Caki2 (cell line): ENCODE measurements at regions not wholly inside any gene's neighbourhood (a gene's known extent, or its start where the extent isn't known, plus 50 kb on each side); places are given as distances from the start of the nearest gene placed in this dataset.
A peak's percentile ranks its signal among the peaks of the same experiment; 100 is the strongest.

ENCODE experiments used
- DNase-seq: peaks from one replicate; pipeline ENCODE4 v3.0.0-alpha.2; 2015; ENCODE audit warnings: low read depth
- in situ Hi-C: cut with HindIII; loops from 2 replicates; pipeline ENCODE4 v1.10.0; 2016; ENCODE audit warnings: low sequenced_read_pairs, low pct_unique_long_range_greater_than_20kb, mixed read lengths

DNA sequence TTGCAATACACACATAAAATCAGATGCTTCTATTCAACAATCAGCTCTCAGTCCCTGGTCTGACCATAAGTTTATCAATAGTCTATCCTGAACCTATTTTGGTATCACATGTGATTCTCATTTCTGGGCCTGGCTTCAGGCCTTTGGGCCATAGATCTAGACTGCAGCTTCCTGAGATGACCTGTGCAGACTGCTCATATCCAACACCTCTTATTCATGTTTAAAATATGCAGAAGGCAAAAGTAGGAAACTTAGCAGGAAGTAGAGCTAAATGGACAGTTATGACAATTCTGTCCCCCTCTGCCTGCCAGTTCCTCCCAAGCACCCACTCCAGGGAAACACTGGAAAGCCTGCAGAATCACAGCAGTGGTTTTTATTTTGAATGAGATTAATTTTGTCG lies 53.3 kb downstream of the C7orf25 start:
- DNase-seq: no peak
- in situ Hi-C loops: no loop called here

DNA sequence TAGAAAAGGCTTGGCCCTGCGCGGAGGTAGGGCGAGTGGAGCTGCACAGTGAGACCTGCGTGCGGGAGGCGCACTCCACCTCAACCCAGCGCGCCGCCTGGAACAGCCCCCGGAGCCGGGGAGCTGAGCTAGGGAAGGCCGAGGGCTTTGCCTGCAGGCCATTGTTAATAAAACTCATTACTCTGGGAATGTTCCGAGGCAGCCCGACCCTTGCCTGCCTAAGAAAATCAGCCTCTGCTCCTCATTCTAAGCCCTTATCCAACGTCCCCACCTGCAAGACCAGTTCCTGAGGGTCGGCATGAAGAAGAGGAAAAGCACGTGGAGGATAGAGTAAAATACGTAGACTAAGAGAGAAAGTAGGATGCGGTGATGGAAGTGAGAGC lies 55.3 kb downstream of the C7orf25 start:
- in situ Hi-C loops: no loop called here
- no peak for DNase-seq

DNA sequence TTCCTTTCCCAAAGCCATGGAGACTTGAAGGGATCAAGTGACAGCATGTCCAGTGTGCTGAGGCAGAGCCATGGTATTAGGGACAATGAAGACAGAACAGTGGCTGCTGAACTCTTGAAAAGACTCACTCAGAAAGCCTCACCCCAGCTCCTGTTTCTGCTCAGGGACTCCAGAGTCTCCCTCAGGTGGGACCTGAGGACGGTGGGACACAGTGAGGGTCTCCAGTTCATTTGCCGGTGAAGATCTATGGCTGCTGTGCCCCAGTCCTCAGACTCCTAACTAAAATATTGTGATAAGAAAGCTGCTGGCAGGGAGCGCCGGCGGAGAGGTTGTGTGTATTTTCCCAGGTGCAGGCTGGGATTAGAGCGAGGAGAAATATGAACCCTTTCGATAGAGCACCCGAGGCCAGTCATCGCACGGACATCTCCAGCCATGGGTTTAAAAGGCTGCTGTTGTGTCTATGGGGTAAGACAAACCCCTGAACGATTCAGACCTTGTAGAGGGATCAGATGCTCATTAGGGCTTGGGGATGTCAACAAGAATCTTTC lies 57.2 kb downstream of the C7orf25 start:
- no peak for DNase-seq
- in situ Hi-C loops: no loop called here

GRCh38 chr7:42852531-42852930 lies 59.3 kb downstream of the C7orf25 start:
- in situ Hi-C loops: no loop called here
- DNase-seq: no peak

DNA sequence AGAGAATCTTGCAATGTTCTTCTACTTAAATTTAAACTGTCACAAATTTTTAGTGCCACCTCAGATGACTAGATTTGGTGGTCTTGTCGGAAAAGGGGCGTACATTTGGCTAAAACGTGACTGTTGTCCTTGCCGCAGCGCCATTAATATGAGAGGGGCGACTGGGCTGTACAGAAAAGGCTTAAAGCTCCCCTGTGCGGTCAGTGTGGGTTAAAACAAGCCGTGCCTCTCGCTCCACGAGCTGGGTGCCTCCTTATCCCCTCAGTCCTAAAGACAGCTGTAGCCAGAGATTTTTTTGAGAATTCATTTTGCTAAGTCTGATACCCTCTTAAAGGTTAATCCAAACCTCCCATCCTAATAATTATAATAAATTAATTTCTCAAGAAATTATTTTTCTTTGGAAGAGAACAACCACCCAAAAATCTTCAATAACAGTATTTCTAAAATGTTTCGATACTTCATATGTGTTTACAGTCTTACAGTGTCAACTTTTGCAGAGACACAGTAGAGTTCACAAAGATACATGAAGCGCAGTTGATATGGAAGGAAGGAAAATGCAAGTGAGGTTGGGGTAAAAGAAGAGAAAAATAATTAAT lies 68.6 kb downstream of the C7orf25 start:
- no peak for DNase-seq
- in situ Hi-C loops: no loop called here

DNA sequence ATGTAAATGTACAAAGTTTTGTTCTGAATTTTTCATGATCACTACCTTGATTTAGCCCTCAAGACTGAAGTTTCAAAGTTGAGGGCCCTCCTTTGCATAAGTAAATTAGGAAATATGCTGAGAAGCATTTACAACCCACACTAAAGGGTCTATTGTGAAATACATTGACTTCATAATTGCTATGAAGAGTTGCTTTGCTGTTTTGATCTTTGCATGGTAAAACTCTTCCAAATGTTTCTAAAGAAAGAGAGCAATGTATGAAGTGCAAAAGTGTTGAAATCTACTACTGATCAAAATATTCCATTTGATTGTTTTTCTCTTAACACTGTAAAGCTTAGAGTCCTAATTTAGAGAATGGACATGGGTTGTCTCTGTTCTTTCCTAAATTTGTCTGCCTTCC lies 77.2 kb downstream of the C7orf25 start:
- in situ Hi-C loops: no loop called here
- no peak for DNase-seq

- in situ Hi-C loops: no loop called here
- DNase-seq: no peak
These were observed 78.5 kb downstream of the C7orf25 start for GRCh38 chr7:42833411-42833810.

DNA sequence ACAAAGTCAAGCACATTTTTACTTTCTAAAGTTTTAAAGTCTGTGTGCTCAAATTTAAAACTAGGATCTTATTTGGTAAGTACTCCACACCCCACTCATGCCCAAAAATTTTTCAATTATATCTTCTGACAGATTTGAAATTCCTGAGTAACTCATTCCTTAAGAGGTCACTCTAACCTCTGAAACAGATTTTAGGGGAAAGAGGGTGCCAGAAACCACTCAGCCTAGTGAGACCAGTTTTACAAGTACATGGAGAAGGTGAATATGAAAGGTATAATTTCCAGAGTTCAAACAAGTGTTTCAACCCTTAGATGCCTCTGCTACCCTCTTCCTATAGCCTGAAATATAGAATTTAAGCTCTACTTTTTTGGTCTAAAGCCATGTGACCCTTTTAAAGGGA lies 79.2 kb downstream of the C7orf25 start:
- no peak for DNase-seq
- in situ Hi-C loops: no loop called here

DNA sequence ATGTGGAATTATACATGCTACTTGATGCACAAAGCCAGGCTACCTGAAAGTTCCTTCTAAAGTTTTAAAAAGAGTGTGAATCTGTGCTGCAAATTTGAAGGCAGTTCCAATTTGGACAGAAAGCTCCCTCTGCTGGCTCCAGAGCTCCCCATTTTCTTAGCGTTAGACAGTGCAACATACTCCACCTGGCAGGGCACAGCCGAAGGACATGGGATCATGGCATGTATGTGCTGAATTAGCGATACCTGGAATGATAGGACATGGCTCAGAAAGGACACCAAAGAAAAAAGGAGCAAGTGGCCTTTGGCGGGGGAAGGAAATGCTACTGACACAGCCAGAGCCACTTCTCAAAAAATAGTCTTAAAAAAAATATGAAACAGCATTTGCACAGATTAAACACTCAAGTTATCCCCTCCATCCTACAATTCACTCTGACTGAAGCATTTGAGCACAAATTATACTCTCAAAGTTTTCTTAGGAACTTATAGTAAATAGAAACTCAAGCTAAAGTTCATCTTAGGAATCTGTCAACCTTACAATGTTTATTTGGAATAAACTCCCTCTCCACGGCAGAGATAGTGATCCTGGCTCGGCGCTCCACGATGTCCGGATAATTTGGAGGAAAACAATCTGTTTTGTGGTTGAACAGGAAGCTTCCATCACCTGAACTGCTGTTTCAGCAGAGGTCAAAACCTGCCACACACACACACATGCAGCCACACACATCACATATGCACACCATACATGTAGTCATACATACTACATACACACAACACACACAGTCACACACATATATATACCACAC lies 80.0 kb downstream of the C7orf25 start:
- DNase-seq: peak; percentile 14
- in situ Hi-C loops: no loop called here

GRCh38 chr7:42831006-42831717 lies 80.7 kb downstream of the C7orf25 start:
- in situ Hi-C loops: no loop called here
- DNase-seq: peak; percentile 14

DNA sequence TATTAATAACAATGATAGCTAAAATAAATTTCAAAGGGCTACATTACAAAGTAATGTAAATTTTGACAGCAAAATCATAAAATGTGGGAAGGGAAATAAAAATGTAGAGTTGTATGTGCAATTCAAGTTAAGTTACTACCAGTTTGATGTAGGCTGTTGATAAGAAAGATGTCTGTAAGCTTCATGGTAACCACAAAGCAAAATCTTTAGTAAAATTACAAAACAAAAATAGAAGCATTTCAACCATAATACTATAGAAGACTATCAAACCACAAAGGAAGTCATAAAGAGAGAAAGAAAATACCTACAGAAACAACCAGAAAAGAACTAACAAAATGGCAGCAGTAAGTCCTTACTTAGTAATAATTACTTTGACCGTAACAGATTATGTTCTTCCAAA lies 99.1 kb downstream of the C7orf25 start:
- in situ Hi-C loops: no loop called here
- no peak for DNase-seq

DNA sequence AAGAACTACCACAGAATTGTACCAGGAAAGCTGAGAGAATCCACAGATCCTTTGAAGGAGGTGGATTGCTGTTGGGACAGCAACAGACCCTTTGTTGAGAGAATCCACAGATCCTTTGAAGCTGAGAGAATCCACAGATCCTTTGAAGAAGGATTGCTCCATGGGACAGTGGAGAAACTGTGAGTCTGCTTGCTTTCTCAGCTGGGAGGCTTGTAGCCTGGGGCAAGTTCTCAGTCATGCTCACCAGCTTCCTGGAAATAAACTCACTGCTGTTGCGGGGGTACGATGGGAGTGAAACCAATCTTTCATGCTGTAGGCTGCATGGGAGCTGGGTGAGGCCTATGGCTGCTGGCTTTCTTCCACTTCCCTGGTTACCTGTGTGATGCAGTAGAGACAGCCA lies 106.3 kb downstream of the C7orf25 start:
- in situ Hi-C loops: no loop called here
- no peak for DNase-seq

DNA sequence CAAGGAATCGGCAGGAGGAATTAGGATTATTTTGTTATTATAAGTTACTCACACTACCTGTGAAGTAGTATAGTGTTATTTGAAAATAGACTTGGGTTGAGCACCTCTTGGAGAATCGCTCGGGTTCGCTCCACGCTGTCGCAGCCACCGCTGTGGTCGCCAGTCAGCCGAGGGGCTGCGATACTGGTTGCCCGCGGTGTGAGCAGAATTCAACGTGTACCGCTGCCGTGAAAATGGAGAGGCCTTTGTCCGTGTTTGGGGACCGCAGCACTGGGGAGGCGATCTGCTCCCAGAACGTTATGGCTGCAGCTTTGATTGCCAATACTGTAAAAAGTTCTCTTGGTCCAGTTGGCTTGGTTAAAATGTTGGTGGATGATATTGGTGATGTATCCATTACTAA lies 117.2 kb downstream of the C7orf25 start:
- DNase-seq: no peak
- in situ Hi-C loops: no loop called here

- in situ Hi-C loops: no loop called here
- no peak for DNase-seq
These were observed 119.0 kb downstream of the C7orf25 start for GRCh38 chr7:42792841-42793240.

DNA sequence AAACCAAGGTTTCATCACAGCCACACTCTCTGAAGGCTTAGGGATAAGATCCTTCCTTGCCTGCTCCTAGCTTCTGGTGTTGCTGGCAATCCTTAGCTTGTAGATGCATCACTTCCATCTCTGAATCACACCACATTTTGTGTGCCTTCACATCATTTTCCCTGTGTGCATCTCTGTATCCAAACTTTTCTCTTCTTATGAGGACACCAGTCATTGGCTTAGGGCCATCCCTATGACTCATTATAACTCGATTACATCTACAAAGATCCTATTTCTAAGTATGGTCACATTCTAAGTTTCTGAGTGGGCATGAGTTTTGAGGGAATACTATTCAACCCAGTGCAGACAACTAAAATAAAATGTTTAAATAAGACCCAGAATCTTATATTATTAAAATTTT lies 121.7 kb downstream of the C7orf25 start:
- no peak for DNase-seq

GRCh38 chr7:42774436-42774835 lies 137.4 kb downstream of the C7orf25 start:
- DNase-seq: no peak
- in situ Hi-C loops: no loop called here

More for the DNA sequence above, 121.7 kb downstream of the C7orf25 start:
- in situ Hi-C loops: no loop called here

DNA sequence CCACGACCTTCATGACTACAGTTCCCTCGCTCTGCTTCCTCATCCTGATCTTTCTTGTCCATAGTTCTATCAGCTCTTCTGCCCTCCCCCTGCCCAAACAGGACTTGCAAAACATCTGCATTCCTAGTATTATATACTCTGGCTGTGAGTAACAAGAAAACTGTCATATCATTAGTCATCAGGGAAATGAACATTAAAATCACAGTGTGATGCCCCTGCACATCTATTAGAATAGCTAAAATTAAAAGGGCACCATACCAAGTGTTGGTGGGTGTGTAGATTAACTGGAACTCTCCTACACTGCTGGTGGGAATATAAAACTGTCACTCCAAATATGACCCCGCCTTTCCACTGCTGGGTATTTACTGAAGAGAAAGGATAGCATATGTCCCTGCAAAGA lies 141.8 kb downstream of the C7orf25 start:
- no peak for DNase-seq
- in situ Hi-C loops: no loop called here

DNA sequence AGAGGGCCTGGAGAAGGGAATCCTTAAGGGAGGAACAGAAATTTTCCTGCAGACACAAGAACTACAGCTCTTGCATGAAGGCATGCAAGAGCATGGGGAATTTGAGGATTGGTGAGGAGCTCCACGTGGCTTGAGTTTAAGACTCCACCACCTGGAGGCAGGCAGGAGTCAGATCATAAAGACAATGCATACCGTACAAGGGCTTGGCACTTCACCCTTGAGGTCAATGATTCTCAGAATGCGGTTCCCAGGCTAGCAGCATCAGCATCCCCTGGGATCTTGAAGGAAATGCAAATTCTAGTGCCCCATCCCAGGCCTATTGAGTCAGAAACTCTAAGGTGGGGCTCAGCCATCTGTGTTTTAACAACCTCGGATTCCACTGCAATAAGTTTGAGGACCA lies 143.8 kb downstream of the C7orf25 start:
- DNase-seq: no peak
- in situ Hi-C loops: no loop called here

- in situ Hi-C loops: no loop called here
- DNase-seq: no peak
These were observed 145.0 kb downstream of the C7orf25 start for GRCh38 chr7:42766782-42767423.
